GM12873 (cell line): ENCODE measurements at regions not wholly inside any gene's neighbourhood (a gene's known extent, or its start where the extent isn't known, plus 50 kb on each side); places are given as distances from the start of the nearest gene placed in this dataset.
A peak's percentile ranks its signal among the peaks of the same experiment; 100 is the strongest.

Source experiments
- CTCF ChIP-seq: IDR thresholded peaks from 2 replicates; pipeline ENCODE4 v1.5.1; 2012; ENCODE audit warnings: low read depth, mild to moderate bottlenecking, moderate library complexity, low read length, control low read depth; ENCODE audit not compliant: insufficient read depth; ENCODE audit errors: missing control alignments

- no peak for TF ChIP-seq CTCF
These were observed 439.6 kb downstream of the TMEM135 start for GRCh38 chr11:87477321-87477720.

GRCh38 chr11:87473174-87473573, 435.4 kb downstream of the TMEM135 start:
- TF ChIP-seq CTCF = no peak

- TF ChIP-seq CTCF = no peak
These were observed 428.5 kb downstream of the TMEM135 start for GRCh38 chr11:87466223-87466622.

- TF ChIP-seq CTCF = no peak
These were observed 428.0 kb downstream of the TMEM135 start for GRCh38 chr11:87465716-87466115.

- peak; percentile 43 for TF ChIP-seq CTCF
These were observed 425.9 kb downstream of the TMEM135 start for GRCh38 chr11:87463486-87464102.

GRCh38 chr11:87462171-87462570, 424.4 kb downstream of the TMEM135 start:
- no peak for TF ChIP-seq CTCF

- no peak for TF ChIP-seq CTCF
These were observed 423.3 kb downstream of the TMEM135 start for GRCh38 chr11:87460842-87461637.
